Kidney epithelial cell (primary cell): ENCODE measurements at regions not wholly inside any gene's neighbourhood (a gene's known extent, or its start where the extent isn't known, plus 50 kb on each side); places are given as distances from the start of the nearest gene placed in this dataset.
A peak's percentile ranks its signal among the peaks of the same experiment; 100 is the strongest.

Source experiments
- DNase-seq: peaks from one replicate; pipeline ENCODE4 v3.0.0-alpha.2; 2010; ENCODE audit warnings: low read depth
- H3K27me3 ChIP-seq: 2 replicates; pipeline ENCODE4 v1.6.0; 2011; ENCODE audit warnings: low read length; ENCODE audit not compliant: control insufficient read depth, insufficient read depth
- H3K36me3 ChIP-seq: 2 replicates; pipeline ENCODE4 v1.5.1; 2011; ENCODE audit warnings: low read length; ENCODE audit not compliant: control insufficient read depth, insufficient read depth
- H3K4me3 ChIP-seq: 2 replicates; pipeline ENCODE4 v1.5.1; 2011; ENCODE audit warnings: low read depth, mild to moderate bottlenecking, control low read depth, low read length
- TF ChIP-seq, protein P1 (sequence below): IDR thresholded peaks from 2 replicates; pipeline ENCODE4 v1.5.1; 2011; ENCODE audit warnings: mild to moderate bottlenecking, moderate library complexity, low read length, control low read depth, inconsistent platforms; ENCODE audit not compliant: insufficient read depth, poor library complexity, severe bottlenecking

DNA sequence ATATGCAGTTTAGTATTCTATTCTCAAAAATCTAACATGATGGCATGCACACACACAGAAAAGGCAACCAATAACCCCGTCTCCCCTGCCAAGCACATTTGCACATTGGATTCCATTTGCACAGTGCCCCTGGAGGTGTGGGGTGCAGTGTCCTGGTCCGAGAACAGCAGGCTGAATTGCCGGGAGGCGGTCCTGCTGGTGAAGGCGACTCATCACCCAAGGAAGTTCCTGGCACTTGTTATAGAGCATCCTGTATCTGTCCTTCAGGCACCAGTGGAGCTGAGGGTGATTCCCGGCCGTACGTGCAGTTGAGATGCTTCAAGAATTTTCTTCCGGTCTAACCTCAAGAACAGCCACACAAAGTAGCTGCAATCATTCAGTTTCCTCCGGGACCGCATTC, 73.0 kb upstream of the RAB12 start:
- TF ChIP-seq, protein P1, sequence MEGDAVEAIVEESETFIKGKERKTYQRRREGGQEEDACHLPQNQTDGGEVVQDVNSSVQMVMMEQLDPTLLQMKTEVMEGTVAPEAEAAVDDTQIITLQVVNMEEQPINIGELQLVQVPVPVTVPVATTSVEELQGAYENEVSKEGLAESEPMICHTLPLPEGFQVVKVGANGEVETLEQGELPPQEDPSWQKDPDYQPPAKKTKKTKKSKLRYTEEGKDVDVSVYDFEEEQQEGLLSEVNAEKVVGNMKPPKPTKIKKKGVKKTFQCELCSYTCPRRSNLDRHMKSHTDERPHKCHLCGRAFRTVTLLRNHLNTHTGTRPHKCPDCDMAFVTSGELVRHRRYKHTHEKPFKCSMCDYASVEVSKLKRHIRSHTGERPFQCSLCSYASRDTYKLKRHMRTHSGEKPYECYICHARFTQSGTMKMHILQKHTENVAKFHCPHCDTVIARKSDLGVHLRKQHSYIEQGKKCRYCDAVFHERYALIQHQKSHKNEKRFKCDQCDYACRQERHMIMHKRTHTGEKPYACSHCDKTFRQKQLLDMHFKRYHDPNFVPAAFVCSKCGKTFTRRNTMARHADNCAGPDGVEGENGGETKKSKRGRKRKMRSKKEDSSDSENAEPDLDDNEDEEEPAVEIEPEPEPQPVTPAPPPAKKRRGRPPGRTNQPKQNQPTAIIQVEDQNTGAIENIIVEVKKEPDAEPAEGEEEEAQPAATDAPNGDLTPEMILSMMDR = no peak
- H3K4me3 ChIP-seq = no peak overlapping the region
- peaks cover 4% of the 10 kb centered on the region for H3K27me3 ChIP-seq
- no peaks in the 10 kb centered on the region for H3K36me3 ChIP-seq
- DNase-seq = no peak

GRCh38 chr18:8536922-8537321, 72.3 kb upstream of the RAB12 start:
- DNase-seq = no peak
- H3K27me3 ChIP-seq = peaks cover 4% of the 10 kb centered on the region
- TF ChIP-seq, protein P1 = no peak
- H3K36me3 ChIP-seq = no peaks in the 10 kb centered on the region
- no peak overlapping the region for H3K4me3 ChIP-seq

DNA sequence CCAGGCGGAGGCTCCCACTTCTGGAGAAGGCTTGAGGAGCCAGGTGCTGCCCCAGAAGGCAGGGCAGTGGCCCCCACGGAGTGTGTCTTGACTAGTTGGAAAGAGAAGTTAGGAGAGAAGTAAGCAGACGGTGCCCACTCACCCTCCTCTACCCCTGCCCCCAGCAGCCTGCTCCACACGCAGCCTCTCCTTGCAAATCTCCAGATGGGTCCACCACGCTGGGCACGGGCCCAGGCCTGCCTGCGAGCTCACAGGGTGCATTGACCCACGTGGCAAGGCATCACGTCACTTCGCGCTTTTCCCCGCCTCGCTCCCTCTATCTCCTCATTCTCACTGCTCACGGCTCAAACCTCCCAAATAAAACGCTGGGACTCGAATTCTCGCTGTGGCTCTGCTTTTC, 71.8 kb upstream of the RAB12 start:
- H3K36me3 ChIP-seq = no peaks in the 10 kb centered on the region
- peaks cover 4% of the 10 kb centered on the region for H3K27me3 ChIP-seq
- TF ChIP-seq, protein P1 = no peak
- no peak for DNase-seq
- H3K4me3 ChIP-seq = no peak overlapping the region

GRCh38 chr18:8538935-8539334, 70.3 kb upstream of the RAB12 start:
- TF ChIP-seq, protein P1 = no peak

DNA sequence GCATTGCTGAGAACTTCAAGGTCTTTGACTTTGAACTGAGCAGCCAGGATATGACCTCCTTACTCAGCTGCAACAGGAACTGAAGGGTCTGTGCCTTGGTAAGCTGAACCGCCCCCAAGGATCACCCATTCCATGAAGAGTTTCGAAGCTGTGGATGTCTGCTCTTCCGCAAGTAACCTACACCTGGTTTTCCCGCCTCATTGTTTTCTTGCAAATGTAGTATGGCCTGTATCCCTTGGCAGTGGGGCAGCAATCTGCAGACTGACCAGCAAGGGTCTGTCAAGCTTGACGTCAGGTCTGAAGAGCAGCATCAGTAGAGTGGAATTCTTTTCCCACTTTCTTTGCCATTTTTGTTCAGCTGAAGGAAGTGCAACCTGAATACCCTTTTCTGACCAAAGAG, 62.6 kb upstream of the RAB12 start:
- H3K27me3 ChIP-seq = peaks cover 2% of the 10 kb centered on the region
- DNase-seq = no peak
- H3K36me3 ChIP-seq = no peaks in the 10 kb centered on the region
- no peak overlapping the region for H3K4me3 ChIP-seq
- TF ChIP-seq, protein P1 = no peak

More at GRCh38 chr18:8538935-8539334, 70.3 kb upstream of the RAB12 start:
- no peak overlapping the region for H3K4me3 ChIP-seq
- no peaks in the 10 kb centered on the region for H3K36me3 ChIP-seq
- no peak for DNase-seq
- peaks cover 4% of the 10 kb centered on the region for H3K27me3 ChIP-seq

GRCh38 chr18:8548186-8548585, 61.1 kb upstream of the RAB12 start:
- TF ChIP-seq, protein P1 = no peak
- peaks cover 2% of the 10 kb centered on the region for H3K27me3 ChIP-seq
- peak; percentile 56 for DNase-seq

More at GRCh38 chr18:8548186-8548585, 61.1 kb upstream of the RAB12 start:
- Histone ChIP-seq H3K36me3 (no peaks in the 10 kb centered on the region), H3K4me3 (no peak overlapping the region)
